Suprapubic skin (tissue), 3 donors: ENCODE measurements at regions not wholly inside any gene's neighbourhood (a gene's known extent, or its start where the extent isn't known, plus 50 kb on each side); places are given as distances from the start of the nearest gene placed in this dataset.

ENCODE experiments used
- EP300 ChIP-seq: sonication (generic); formaldehyde crosslinking; IDR thresholded peaks from one replicate; pipeline ENCODE4 v1.6.1; 2017; ENCODE audit warnings: antibody characterized with exemption
- POLR2A ChIP-seq, 2 donors: fragments of 450-650 bp; IDR thresholded peaks; one replicate each; pipeline ENCODE4 v1.6.1; 2017; ENCODE audit warnings: antibody characterized with exemption in 2 of 2, mild to moderate bottlenecking in 2 of 2, moderate library complexity in 2 of 2
- TF ChIP-seq, protein P1 (sequence below), 2 donors: fragments of 200-600 bp in 1 of 2; fragments of 450-650 bp in 1 of 2; sonication (generic) in 1 of 2; IDR thresholded peaks; one replicate each; pipeline ENCODE4 v1.5.1; 2016 to 2019; ENCODE audit warnings: antibody characterized with exemption in 2 of 2, mild to moderate bottlenecking in 1 of 2, moderate library complexity in 1 of 2

DNA sequence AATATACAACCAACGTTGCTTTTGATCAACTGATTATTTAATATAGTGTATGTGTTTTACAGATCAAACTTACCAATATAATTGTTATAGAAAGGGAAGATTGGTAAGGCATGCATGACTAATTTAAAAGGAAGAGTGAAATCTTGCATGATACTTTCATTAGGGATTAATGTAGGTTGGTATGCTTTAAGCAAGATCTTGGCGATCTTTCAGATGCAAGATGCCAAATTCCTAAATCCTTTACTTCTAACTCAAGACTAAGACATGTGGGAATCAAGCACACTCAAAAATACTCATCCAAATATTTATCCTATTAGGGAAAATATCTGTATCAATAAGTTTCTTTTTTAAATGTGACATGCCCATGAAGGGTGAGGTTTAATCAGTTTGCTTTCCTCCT, 321.4 kb upstream of the MEOX2 start:
- no peak for TF ChIP-seq POLR2A (IDR thresholded peaks at IDR 0.05)
- TF ChIP-seq EP300 = no peak
- TF ChIP-seq, protein P1, sequence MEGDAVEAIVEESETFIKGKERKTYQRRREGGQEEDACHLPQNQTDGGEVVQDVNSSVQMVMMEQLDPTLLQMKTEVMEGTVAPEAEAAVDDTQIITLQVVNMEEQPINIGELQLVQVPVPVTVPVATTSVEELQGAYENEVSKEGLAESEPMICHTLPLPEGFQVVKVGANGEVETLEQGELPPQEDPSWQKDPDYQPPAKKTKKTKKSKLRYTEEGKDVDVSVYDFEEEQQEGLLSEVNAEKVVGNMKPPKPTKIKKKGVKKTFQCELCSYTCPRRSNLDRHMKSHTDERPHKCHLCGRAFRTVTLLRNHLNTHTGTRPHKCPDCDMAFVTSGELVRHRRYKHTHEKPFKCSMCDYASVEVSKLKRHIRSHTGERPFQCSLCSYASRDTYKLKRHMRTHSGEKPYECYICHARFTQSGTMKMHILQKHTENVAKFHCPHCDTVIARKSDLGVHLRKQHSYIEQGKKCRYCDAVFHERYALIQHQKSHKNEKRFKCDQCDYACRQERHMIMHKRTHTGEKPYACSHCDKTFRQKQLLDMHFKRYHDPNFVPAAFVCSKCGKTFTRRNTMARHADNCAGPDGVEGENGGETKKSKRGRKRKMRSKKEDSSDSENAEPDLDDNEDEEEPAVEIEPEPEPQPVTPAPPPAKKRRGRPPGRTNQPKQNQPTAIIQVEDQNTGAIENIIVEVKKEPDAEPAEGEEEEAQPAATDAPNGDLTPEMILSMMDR (IDR thresholded peaks at IDR 0.05) = no peak
